ENCODE measurements at regions not wholly inside any gene's neighbourhood (a gene's known extent, or its start where the extent isn't known, plus 50 kb on each side); places are given as distances from the start of the nearest gene placed in this dataset.
A peak's percentile ranks its signal among the peaks of the same experiment; 100 is the strongest.
"Not testable (repeated sequence)": the region's sequence is repeated elsewhere in the genome, so short reads cannot be mapped to it uniquely, and the experiment has no call there.

DNA sequence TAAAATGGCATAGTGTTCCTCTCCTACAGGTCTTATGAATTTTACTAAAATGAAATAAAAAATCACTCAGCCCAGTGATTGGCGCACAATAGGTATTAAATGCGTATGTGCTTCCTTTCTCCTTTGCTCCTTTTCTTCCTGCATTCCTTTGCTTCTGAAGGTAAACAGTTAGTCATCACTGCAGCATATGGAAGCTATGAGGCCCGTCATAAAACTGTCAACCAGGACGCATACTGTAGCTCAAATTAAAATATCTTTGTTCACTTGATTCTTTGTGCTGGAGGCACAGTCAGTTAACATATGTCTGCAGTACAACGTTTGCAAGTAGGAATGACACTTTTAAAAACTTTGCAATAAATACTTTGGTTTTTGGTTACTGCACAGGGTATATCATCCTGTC, 374.7 kb downstream of the TCERG1L start:
- FAIRE-seq: no peak
- TF ChIP-seq, protein P1, sequence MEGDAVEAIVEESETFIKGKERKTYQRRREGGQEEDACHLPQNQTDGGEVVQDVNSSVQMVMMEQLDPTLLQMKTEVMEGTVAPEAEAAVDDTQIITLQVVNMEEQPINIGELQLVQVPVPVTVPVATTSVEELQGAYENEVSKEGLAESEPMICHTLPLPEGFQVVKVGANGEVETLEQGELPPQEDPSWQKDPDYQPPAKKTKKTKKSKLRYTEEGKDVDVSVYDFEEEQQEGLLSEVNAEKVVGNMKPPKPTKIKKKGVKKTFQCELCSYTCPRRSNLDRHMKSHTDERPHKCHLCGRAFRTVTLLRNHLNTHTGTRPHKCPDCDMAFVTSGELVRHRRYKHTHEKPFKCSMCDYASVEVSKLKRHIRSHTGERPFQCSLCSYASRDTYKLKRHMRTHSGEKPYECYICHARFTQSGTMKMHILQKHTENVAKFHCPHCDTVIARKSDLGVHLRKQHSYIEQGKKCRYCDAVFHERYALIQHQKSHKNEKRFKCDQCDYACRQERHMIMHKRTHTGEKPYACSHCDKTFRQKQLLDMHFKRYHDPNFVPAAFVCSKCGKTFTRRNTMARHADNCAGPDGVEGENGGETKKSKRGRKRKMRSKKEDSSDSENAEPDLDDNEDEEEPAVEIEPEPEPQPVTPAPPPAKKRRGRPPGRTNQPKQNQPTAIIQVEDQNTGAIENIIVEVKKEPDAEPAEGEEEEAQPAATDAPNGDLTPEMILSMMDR (IDR thresholded peaks at IDR 0.05; ENCODE audit: borderline replicate concordance, extremely low read depth, insufficient read depth): no peak
- Histone ChIP-seq H3K27me3 (ENCODE audit: control insufficient read depth, insufficient read depth, low read length) (no peaks in the 10 kb centered on the region), H3K9me3 (ENCODE audit: control insufficient read depth in 2 of 3, insufficient read depth in 1 of 3, low read length in 3 of 3) (no peaks in the 10 kb centered on the region), H3K4me3 (ENCODE audit: low read length in 3 of 3) (no peak overlapping the region), H3K36me3 (ENCODE audit: control insufficient read depth in 2 of 3, insufficient read depth in 3 of 3, low read length in 3 of 3) (no peaks in the 10 kb centered on the region), H3K9ac (ENCODE audit: low read length in 3 of 3) (no peak overlapping the region), H3K4me1 (ENCODE audit: control insufficient read depth in 2 of 3, insufficient read depth in 2 of 3, low read depth in 1 of 3, low read length in 3 of 3) (peaks cover 0 to 5% (median 0%) of the 10 kb centered on the region in 3 donors), H3K27ac (ENCODE audit: low read depth in 2 of 2, low read length in 2 of 2) (no peak overlapping the region)
- intact Hi-C loops (cut with DNase I): no loop called here
- DNase-seq: peak in 2 of 5 donors; percentile 34 to 62

DNA sequence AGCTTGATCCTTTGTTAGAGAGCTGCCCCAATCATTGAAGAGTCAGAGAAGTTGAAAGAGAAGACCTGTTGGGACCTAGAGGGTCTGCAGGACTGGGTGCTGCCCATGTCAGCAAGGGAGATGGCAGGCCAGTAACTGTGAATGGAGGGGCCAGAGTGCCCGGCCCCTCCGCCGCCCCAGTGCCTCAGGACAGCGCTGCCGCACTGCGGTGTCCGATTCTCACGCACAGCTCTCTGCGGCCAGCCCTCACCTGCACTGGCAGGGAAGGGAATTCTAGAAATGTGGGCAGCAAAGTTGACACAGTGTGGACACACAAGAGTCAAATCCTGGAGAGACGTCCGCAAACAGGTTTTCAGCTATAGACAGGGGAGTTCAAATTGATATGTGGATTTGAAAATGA, 373.5 kb downstream of the TCERG1L start:
- Histone ChIP-seq H3K4me1 (ENCODE audit: control insufficient read depth in 2 of 3, insufficient read depth in 2 of 3, low read depth in 1 of 3, low read length in 3 of 3) (peaks cover 0 to 5% (median 0%) of the 10 kb centered on the region in 3 donors), H3K36me3 (ENCODE audit: control insufficient read depth in 2 of 3, insufficient read depth in 3 of 3, low read length in 3 of 3) (no peaks in the 10 kb centered on the region), H3K9ac (ENCODE audit: low read length in 3 of 3) (no peak overlapping the region), H3K27me3 (ENCODE audit: control insufficient read depth, insufficient read depth, low read length) (no peaks in the 10 kb centered on the region), H3K4me3 (ENCODE audit: low read length in 3 of 3) (no peak overlapping the region), H3K9me3 (ENCODE audit: control insufficient read depth in 2 of 3, insufficient read depth in 1 of 3, low read length in 3 of 3) (no peaks in the 10 kb centered on the region), H3K27ac (ENCODE audit: low read depth in 2 of 2, low read length in 2 of 2) (no peak overlapping the region)
- intact Hi-C loops (cut with DNase I): no loop called here
- FAIRE-seq (no peak), DNase-seq (no peak)
- TF ChIP-seq, protein P1 (IDR thresholded peaks at IDR 0.05; ENCODE audit: borderline replicate concordance, extremely low read depth, insufficient read depth): no peak

DNA sequence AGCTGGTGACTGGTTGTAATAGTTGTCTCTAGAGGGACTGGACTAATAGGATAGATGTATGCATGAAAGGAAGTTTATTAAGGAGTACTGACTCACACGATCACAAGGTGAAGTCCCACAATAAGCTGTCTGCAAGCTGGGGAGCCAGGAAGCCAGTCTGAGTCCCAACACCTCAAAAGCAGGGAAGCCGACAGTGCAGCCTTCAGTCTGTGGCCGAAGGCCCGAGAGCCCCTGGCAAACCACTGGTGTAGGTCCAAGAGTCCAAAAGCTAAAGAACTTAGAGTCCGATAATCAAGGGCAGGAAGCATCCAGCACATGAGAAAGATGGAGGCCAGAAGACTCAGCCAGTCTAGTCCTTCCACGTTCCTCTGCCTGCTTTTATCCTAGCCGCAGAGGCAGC, 372.6 kb downstream of the TCERG1L start:
- H3K4me3 ChIP-seq (ENCODE audit: low read length in 3 of 3); H3K4me1 ChIP-seq (ENCODE audit: control insufficient read depth in 2 of 3, insufficient read depth in 2 of 3, low read depth in 1 of 3, low read length in 3 of 3); FAIRE-seq; H3K9me3 ChIP-seq (ENCODE audit: control insufficient read depth in 2 of 3, insufficient read depth in 1 of 3, low read length in 3 of 3); H3K27me3 ChIP-seq (ENCODE audit: control insufficient read depth, insufficient read depth, low read length); H3K27ac ChIP-seq (ENCODE audit: low read depth in 2 of 2, low read length in 2 of 2); DNase-seq; H3K36me3 ChIP-seq (ENCODE audit: control insufficient read depth in 2 of 3, insufficient read depth in 3 of 3, low read length in 3 of 3); H3K9ac ChIP-seq (ENCODE audit: low read length in 3 of 3); intact Hi-C loops (cut with DNase I): not testable (repeated sequence)

DNA sequence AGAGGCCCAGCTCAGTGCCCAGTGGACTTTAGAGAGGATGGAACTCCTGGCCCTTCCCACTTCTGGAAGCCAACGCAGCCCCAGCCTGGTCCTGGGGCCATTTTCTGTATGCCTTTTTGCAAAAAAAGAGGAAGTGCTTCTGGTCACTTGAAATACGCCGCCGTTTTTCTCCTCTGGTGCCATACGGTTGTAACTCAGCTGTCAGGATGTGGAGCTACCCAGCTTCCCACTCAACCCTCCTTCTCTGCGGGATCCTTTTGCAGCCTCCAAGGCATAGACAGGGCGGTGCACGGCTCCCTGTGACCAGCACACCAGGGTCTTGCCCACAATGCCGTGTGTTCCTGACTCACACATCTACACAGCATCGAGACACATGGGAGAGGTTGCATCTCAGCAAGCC, 369.6 kb downstream of the TCERG1L start:
- FAIRE-seq: no peak
- no peaks in the 10 kb centered on the region for H3K27me3 ChIP-seq (ENCODE audit: control insufficient read depth, insufficient read depth, low read length)
- no peak overlapping the region for H3K9ac ChIP-seq (ENCODE audit: low read length in 3 of 3)
- H3K4me3 ChIP-seq (ENCODE audit: low read length in 3 of 3): no peak overlapping the region
- no peaks in the 10 kb centered on the region for H3K36me3 ChIP-seq (ENCODE audit: control insufficient read depth in 2 of 3, insufficient read depth in 3 of 3, low read length in 3 of 3)
- no peak overlapping the region for H3K27ac ChIP-seq (ENCODE audit: low read depth in 2 of 2, low read length in 2 of 2)
- TF ChIP-seq, protein P1 (IDR thresholded peaks at IDR 0.05; ENCODE audit: borderline replicate concordance, extremely low read depth, insufficient read depth): no peak
- DNase-seq: no peak
- no peaks in the 10 kb centered on the region for H3K9me3 ChIP-seq (ENCODE audit: control insufficient read depth in 2 of 3, insufficient read depth in 1 of 3, low read length in 3 of 3)
- peaks cover 0 to 2% (median 0%) of the 10 kb centered on the region in 3 donors for H3K4me1 ChIP-seq (ENCODE audit: control insufficient read depth in 2 of 3, insufficient read depth in 2 of 3, low read depth in 1 of 3, low read length in 3 of 3)
- intact Hi-C loops (cut with DNase I): no loop called here
